H1 (cell line): ENCODE measurements at regions not wholly inside any gene's neighbourhood (a gene's known extent, or its start where the extent isn't known, plus 50 kb on each side); places are given as distances from the start of the nearest gene placed in this dataset.

Experiments
- BRCA1 ChIP-seq: IDR thresholded peaks from 2 replicates; pipeline ENCODE4 v1.6.1; 2012; ENCODE audit warnings: low read depth, low read length, improper control_type of control experiment
- CTCF ChIP-seq, 3 experiments: IDR thresholded peaks; 1 replicate in 2 of 3; 2 replicates in 1 of 3; pipeline versions ENCODE4 v1.5.1 to v1.6.1; 2011; ENCODE audit warnings: low read length in 3 of 3, mild to moderate bottlenecking in 3 of 3, inconsistent platforms in 2 of 3, low read depth in 1 of 3, moderate library complexity in 1 of 3; ENCODE audit not compliant: insufficient read depth in 1 of 3; ENCODE audit errors: control extremely low read depth in 1 of 3

GRCh38 chr2:226030788-226031646 lies 631.5 kb downstream of the NYAP2 start:
- TF ChIP-seq CTCF (IDR thresholded peaks at IDR 0.05; ENCODE audit: control extremely low read depth in 1 of 3, insufficient read depth in 1 of 3, low read depth in 1 of 3, low read length in 3 of 3) (no peak), BRCA1 (no peak)
